ENCODE measurements at regions not wholly inside any gene's neighbourhood (a gene's known extent, or its start where the extent isn't known, plus 50 kb on each side); places are given as distances from the start of the nearest gene placed in this dataset.

- TF ChIP-seq CTCF (conservative IDR thresholded peaks at IDR 0.05; ENCODE audit: low read depth, low read length) (no peak), EZH2 (IDR thresholded peaks at IDR 0.05; ENCODE audit: low read length, unreplicated experiment) (no peak), EZH2phosphoT487 (IDR thresholded peaks at IDR 0.05; ENCODE audit: borderline replicate concordance, low read length) (no peak)
Observed at GRCh38 chrX:95675011-95675410, 1009.6 kb upstream of the DIAPH2 start.
